ENCODE measurements at regions not wholly inside any gene's neighbourhood (a gene's known extent, or its start where the extent isn't known, plus 50 kb on each side); places are given as distances from the start of the nearest gene placed in this dataset.

DNA sequence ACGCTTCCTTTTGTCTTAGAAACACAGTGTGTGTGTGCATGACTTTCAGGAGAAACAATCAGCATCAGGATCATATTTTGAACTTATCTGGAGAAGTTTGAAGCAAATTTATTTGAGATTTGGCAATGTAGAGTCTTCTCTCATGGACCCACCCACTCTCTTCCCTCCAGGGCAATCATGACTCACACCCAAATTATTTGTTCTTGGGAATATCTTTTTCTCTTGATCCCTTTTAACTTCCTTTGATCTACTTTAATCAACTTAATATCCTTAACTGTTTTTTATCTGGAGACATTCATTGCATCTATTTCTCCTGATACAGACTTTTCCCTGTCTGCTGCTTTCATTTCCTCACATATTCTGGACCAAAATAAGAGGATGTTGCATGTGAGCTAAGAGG is 1174.3 kb downstream of the GATA3 start:
- TF ChIP-seq, protein P1, sequence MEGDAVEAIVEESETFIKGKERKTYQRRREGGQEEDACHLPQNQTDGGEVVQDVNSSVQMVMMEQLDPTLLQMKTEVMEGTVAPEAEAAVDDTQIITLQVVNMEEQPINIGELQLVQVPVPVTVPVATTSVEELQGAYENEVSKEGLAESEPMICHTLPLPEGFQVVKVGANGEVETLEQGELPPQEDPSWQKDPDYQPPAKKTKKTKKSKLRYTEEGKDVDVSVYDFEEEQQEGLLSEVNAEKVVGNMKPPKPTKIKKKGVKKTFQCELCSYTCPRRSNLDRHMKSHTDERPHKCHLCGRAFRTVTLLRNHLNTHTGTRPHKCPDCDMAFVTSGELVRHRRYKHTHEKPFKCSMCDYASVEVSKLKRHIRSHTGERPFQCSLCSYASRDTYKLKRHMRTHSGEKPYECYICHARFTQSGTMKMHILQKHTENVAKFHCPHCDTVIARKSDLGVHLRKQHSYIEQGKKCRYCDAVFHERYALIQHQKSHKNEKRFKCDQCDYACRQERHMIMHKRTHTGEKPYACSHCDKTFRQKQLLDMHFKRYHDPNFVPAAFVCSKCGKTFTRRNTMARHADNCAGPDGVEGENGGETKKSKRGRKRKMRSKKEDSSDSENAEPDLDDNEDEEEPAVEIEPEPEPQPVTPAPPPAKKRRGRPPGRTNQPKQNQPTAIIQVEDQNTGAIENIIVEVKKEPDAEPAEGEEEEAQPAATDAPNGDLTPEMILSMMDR (IDR thresholded peaks at IDR 0.05) = no peak
- TF ChIP-seq POLR2AphosphoS5 (IDR thresholded peaks at IDR 0.05) = no peak
